Karpas-422 (cell line): ENCODE measurements at regions not wholly inside any gene's neighbourhood (a gene's known extent, or its start where the extent isn't known, plus 50 kb on each side); places are given as distances from the start of the nearest gene placed in this dataset.

ENCODE experiments used
- DNase-seq: peaks from one replicate; pipeline ENCODE4 v3.0.0-alpha.2; 2015
- H2AFZ ChIP-seq: fragments of 200-600 bp; sonication (generic); 2 replicates; pipeline ENCODE4 v1.6.1; 2014; ENCODE audit warnings: antibody characterized with exemption, low read length, mixed read lengths
- H3K27ac ChIP-seq: fragments of 200-600 bp; sonication (generic); 2 replicates; pipeline ENCODE4 v1.5.1; 2014; ENCODE audit warnings: mild to moderate bottlenecking, low read length, moderate library complexity
- H3K27me3 ChIP-seq: fragments of 200-600 bp; sonication (generic); 2 replicates; pipeline ENCODE4 v1.6.1; 2014; ENCODE audit warnings: low read length, mixed read lengths
- H3K36me3 ChIP-seq: fragments of 200-600 bp; sonication (generic); 2 replicates; pipeline ENCODE4 v1.6.1; 2014; ENCODE audit warnings: low read length, mixed read lengths; ENCODE audit not compliant: insufficient read depth
- H3K4me1 ChIP-seq: fragments of 200-600 bp; sonication (generic); 2 replicates; pipeline ENCODE4 v1.6.1; 2014; ENCODE audit warnings: mild to moderate bottlenecking, low read length, mixed read lengths
- H3K4me2 ChIP-seq: fragments of 200-600 bp; sonication (generic); 2 replicates; pipeline ENCODE4 v1.6.1; 2014; ENCODE audit warnings: low read length, low read depth, mild to moderate bottlenecking; ENCODE audit not compliant: poor library complexity, severe bottlenecking
- H3K4me3 ChIP-seq: fragments of 200-600 bp; sonication (generic); 2 replicates; pipeline ENCODE4 v1.5.1; 2014; ENCODE audit warnings: mild to moderate bottlenecking, antibody characterized with exemption, low read length, mixed read lengths
- H3K79me2 ChIP-seq: fragments of 200-600 bp; sonication (generic); 2 replicates; pipeline ENCODE4 v1.6.1; 2014; ENCODE audit warnings: mild to moderate bottlenecking, low read length, mixed read lengths
- H3K9ac ChIP-seq: fragments of 200-600 bp; sonication (generic); 2 replicates; pipeline ENCODE4 v1.6.0; 2014; ENCODE audit warnings: low read length
- H3K9me2 ChIP-seq: fragments of 200-600 bp; sonication (generic), shearing (Covaris generic); replicated peaks from 2 replicates; pipeline ENCODE4 v1.6.0; 2014; ENCODE audit warnings: mild to moderate bottlenecking, low read length, moderate library complexity; ENCODE audit not compliant: insufficient read depth
- H3K9me3 ChIP-seq: fragments of 300-700, 200-600 bp; sonication (generic); 2 replicates; pipeline ENCODE4 v1.6.1; 2014; ENCODE audit warnings: low read length, mixed read lengths
- H4K20me1 ChIP-seq: fragments of 200-600 bp; sonication (generic); 2 replicates; pipeline ENCODE4 v1.6.1; 2014; ENCODE audit warnings: mild to moderate bottlenecking, antibody characterized with exemption, low read length, low read depth; ENCODE audit not compliant: insufficient read depth

- H2AFZ ChIP-seq = no peak overlapping the region
- H3K27me3 ChIP-seq = peaks cover 6% of the 10 kb centered on the region; the same call in 1 of the 2 replicates
- no peaks in the 10 kb centered on the region for H3K9me2 ChIP-seq
- H3K4me1 ChIP-seq = peaks cover 23% of the 10 kb centered on the region
- H3K4me3 ChIP-seq = no peak overlapping the region
- H3K79me2 ChIP-seq = no peaks in the 10 kb centered on the region
- H3K27ac ChIP-seq = no peak overlapping the region
- H3K9me3 ChIP-seq = no peaks in the 10 kb centered on the region
- no peak overlapping the region for H3K4me2 ChIP-seq
- H4K20me1 ChIP-seq = no peaks in the 10 kb centered on the region
- H3K9ac ChIP-seq = no peak overlapping the region
- no peak for DNase-seq
- no peaks in the 10 kb centered on the region for H3K36me3 ChIP-seq
Measured at GRCh38 chr4:151908734-151909497, 148.1 kb upstream of the GATB start.

- H3K9me3 ChIP-seq = 0 out of 2 replicates have a peak, but pooled peaks cover 2% of the 10 kb centered on the region
- H3K79me2 ChIP-seq = no peaks in the 10 kb centered on the region
- H3K4me1 ChIP-seq = peaks cover 23% of the 10 kb centered on the region
- H3K9me2 ChIP-seq = no peaks in the 10 kb centered on the region
- H3K27ac ChIP-seq = no peak overlapping the region
- H3K36me3 ChIP-seq = no peaks in the 10 kb centered on the region
- H4K20me1 ChIP-seq = no peaks in the 10 kb centered on the region
- no peak for DNase-seq
- peaks cover 6% of the 10 kb centered on the region; the same call in 1 of the 2 replicates for H3K27me3 ChIP-seq
- no peak overlapping the region for H2AFZ ChIP-seq
- H3K4me3 ChIP-seq = no peak overlapping the region
- no peak overlapping the region for H3K9ac ChIP-seq
- H3K4me2 ChIP-seq = no peak overlapping the region
Measured at GRCh38 chr4:151908201-151908600, 147.4 kb upstream of the GATB start.

- H3K4me3 ChIP-seq = no peak overlapping the region
- peaks cover 3% of the 10 kb centered on the region; the same call in 1 of the 2 replicates for H3K27me3 ChIP-seq
- no peak overlapping the region for H3K9ac ChIP-seq
- 0 out of 2 replicates have a peak, but pooled peaks cover 7% of the 10 kb centered on the region for H3K9me3 ChIP-seq
- no peak overlapping the region for H3K27ac ChIP-seq
- DNase-seq = no peak
- H3K79me2 ChIP-seq = no peaks in the 10 kb centered on the region
- H3K9me2 ChIP-seq = no peaks in the 10 kb centered on the region
- no peak overlapping the region for H3K4me2 ChIP-seq
- H4K20me1 ChIP-seq = no peaks in the 10 kb centered on the region
- H3K4me1 ChIP-seq = peaks cover 23% of the 10 kb centered on the region
- H2AFZ ChIP-seq = no peak overlapping the region
- no peaks in the 10 kb centered on the region for H3K36me3 ChIP-seq
Measured at GRCh38 chr4:151906438-151906837, 145.6 kb upstream of the GATB start.

- 0 out of 2 replicates have a peak, but pooled peaks cover 7% of the 10 kb centered on the region for H3K9me3 ChIP-seq
- H3K79me2 ChIP-seq = no peaks in the 10 kb centered on the region
- peak; percentile 70 for DNase-seq
- no peak overlapping the region for H2AFZ ChIP-seq
- H3K4me1 ChIP-seq = peaks cover 23% of the 10 kb centered on the region
- H3K4me2 ChIP-seq = peak overlapping the region; percentile 3
- no peaks in the 10 kb centered on the region for H4K20me1 ChIP-seq
- H3K9me2 ChIP-seq = no peaks in the 10 kb centered on the region
- H3K36me3 ChIP-seq = no peaks in the 10 kb centered on the region
- no peak overlapping the region for H3K4me3 ChIP-seq
- no peak overlapping the region for H3K9ac ChIP-seq
- H3K27ac ChIP-seq = no peak overlapping the region
- no peaks in the 10 kb centered on the region; the same call in 1 of the 2 replicates for H3K27me3 ChIP-seq
Measured at GRCh38 chr4:151905197-151905596, 144.4 kb upstream of the GATB start.

GRCh38 chr4:151901631-151902030 lies 140.8 kb upstream of the GATB start:
- H3K4me1 ChIP-seq = peaks cover 18% of the 10 kb centered on the region
- H3K36me3 ChIP-seq = no peaks in the 10 kb centered on the region
- no peaks in the 10 kb centered on the region for H3K79me2 ChIP-seq
- no peak overlapping the region for H2AFZ ChIP-seq
- H3K4me2 ChIP-seq = no peak overlapping the region
- no peak for DNase-seq
- H3K4me3 ChIP-seq = no peak overlapping the region
- H3K27me3 ChIP-seq = no peaks in the 10 kb centered on the region; the same call in 1 of the 2 replicates
- no peak overlapping the region for H3K27ac ChIP-seq
- 0 out of 2 replicates have a peak, but pooled peaks cover 7% of the 10 kb centered on the region for H3K9me3 ChIP-seq
- no peak overlapping the region for H3K9ac ChIP-seq
- H3K9me2 ChIP-seq = no peaks in the 10 kb centered on the region
- H4K20me1 ChIP-seq = no peaks in the 10 kb centered on the region

- Histone ChIP-seq H4K20me1 (no peaks in the 10 kb centered on the region), H2AFZ (no peak overlapping the region), H3K9me3 (no peaks in the 10 kb centered on the region), H3K27ac (no peak overlapping the region), H3K4me1 (no peaks in the 10 kb centered on the region), H3K36me3 (no peaks in the 10 kb centered on the region), H3K9me2 (no peaks in the 10 kb centered on the region), H3K4me2 (no peak overlapping the region), H3K79me2 (no peaks in the 10 kb centered on the region), H3K9ac (no peak overlapping the region), H3K4me3 (no peak overlapping the region), H3K27me3 (no peaks in the 10 kb centered on the region; the same call in 1 of the 2 replicates)
- DNase-seq = no peak
Measured at GRCh38 chr4:151896880-151897279, 136.1 kb upstream of the GATB start.

GRCh38 chr4:151895671-151896070 lies 134.9 kb upstream of the GATB start:
- no peak overlapping the region for H3K4me3 ChIP-seq
- no peaks in the 10 kb centered on the region for H3K36me3 ChIP-seq
- H3K27ac ChIP-seq = no peak overlapping the region
- H3K4me1 ChIP-seq = no peaks in the 10 kb centered on the region
- H2AFZ ChIP-seq = no peak overlapping the region
- no peak overlapping the region for H3K4me2 ChIP-seq
- no peaks in the 10 kb centered on the region for H3K9me3 ChIP-seq
- DNase-seq = no peak
- no peaks in the 10 kb centered on the region for H3K27me3 ChIP-seq
- H3K79me2 ChIP-seq = no peaks in the 10 kb centered on the region
- H3K9me2 ChIP-seq = no peaks in the 10 kb centered on the region
- no peak overlapping the region for H3K9ac ChIP-seq
- H4K20me1 ChIP-seq = no peaks in the 10 kb centered on the region

- H3K9me3 ChIP-seq = no peaks in the 10 kb centered on the region
- H3K27me3 ChIP-seq = no peaks in the 10 kb centered on the region
- H3K4me2 ChIP-seq = no peak overlapping the region
- no peak overlapping the region for H3K27ac ChIP-seq
- DNase-seq = no peak
- H3K4me3 ChIP-seq = no peak overlapping the region
- no peaks in the 10 kb centered on the region for H3K79me2 ChIP-seq
- H3K4me1 ChIP-seq = no peaks in the 10 kb centered on the region
- H3K9me2 ChIP-seq = no peaks in the 10 kb centered on the region
- H2AFZ ChIP-seq = no peak overlapping the region
- no peak overlapping the region for H3K9ac ChIP-seq
- H4K20me1 ChIP-seq = no peaks in the 10 kb centered on the region
- no peaks in the 10 kb centered on the region for H3K36me3 ChIP-seq
Measured at GRCh38 chr4:151894246-151894645, 133.4 kb upstream of the GATB start.
